H1 (cell line): ENCODE measurements at regions not wholly inside any gene's neighbourhood (a gene's known extent, or its start where the extent isn't known, plus 50 kb on each side); places are given as distances from the start of the nearest gene placed in this dataset.

Experiments
- CHD2 ChIP-seq: IDR thresholded peaks from 2 replicates; pipeline ENCODE4 v1.6.1; 2012; ENCODE audit warnings: low read length, improper control_type of control experiment
- EZH2 ChIP-seq: fragments of 200-600 bp; sonication (generic); IDR thresholded peaks from 2 replicates; pipeline ENCODE4 v1.7.1; 2012; ENCODE audit warnings: low read depth, mild to moderate bottlenecking, moderate library complexity, low read length, inconsistent platforms; ENCODE audit not compliant: severe bottlenecking
- HDAC6 ChIP-seq: IDR thresholded peaks from one replicate; pipeline ENCODE4 v1.7.1; 2012; ENCODE audit warnings: low read depth, mild to moderate bottlenecking, inconsistent platforms, low read length, moderate library complexity
- MAFK ChIP-seq: IDR thresholded peaks from 2 replicates; pipeline ENCODE4 v1.6.1; 2012; ENCODE audit warnings: low read depth, mild to moderate bottlenecking, improper control_type of control experiment, low read length
- POLR2A ChIP-seq, 2 experiments: IDR thresholded peaks; 1 replicate in 1 of 2; 2 replicates in 1 of 2; pipeline ENCODE4 v1.6.1; 2011; ENCODE audit warnings: low read depth in 2 of 2, low read length in 2 of 2, mild to moderate bottlenecking in 2 of 2; ENCODE audit errors: control extremely low read depth in 1 of 2
- POLR2AphosphoS5 ChIP-seq: IDR thresholded peaks from 2 replicates; pipeline ENCODE4 v1.6.1; 2011; ENCODE audit warnings: low read depth, low read length
- RFX5 ChIP-seq: IDR thresholded peaks from 2 replicates; pipeline ENCODE4 v1.6.1; 2011; ENCODE audit warnings: low read depth, low read length, improper control_type of control experiment, borderline replicate concordance
- SAP30 ChIP-seq: fragments of 300-600 bp; sonication (generic); IDR thresholded peaks from 2 replicates; pipeline ENCODE4 v1.7.1; 2012; ENCODE audit warnings: low read length, moderate library complexity, mild to moderate bottlenecking, inconsistent platforms; ENCODE audit not compliant: insufficient read depth, insufficient replicate concordance
- SP1 ChIP-seq: IDR thresholded peaks from 2 replicates; pipeline ENCODE4 v1.6.1; 2011; ENCODE audit warnings: low read depth, low read length
- TEAD4 ChIP-seq: IDR thresholded peaks from 2 replicates; pipeline ENCODE4 v1.6.1; 2012; ENCODE audit warnings: low read depth, low read length, inconsistent platforms, mixed read lengths
- TF ChIP-seq, protein P1 (sequence below), 3 experiments: IDR thresholded peaks; 1 replicate in 2 of 3; 2 replicates in 1 of 3; pipeline versions ENCODE4 v1.5.1 to v1.6.1; 2011; ENCODE audit warnings: low read length in 3 of 3, mild to moderate bottlenecking in 3 of 3, inconsistent platforms in 2 of 3, low read depth in 1 of 3, moderate library complexity in 1 of 3; ENCODE audit not compliant: insufficient read depth in 1 of 3; ENCODE audit errors: control extremely low read depth in 1 of 3
- TF ChIP-seq, protein P2 (sequence below): IDR thresholded peaks from 2 replicates; pipeline ENCODE4 v1.6.1; 2011; ENCODE audit warnings: low read length, improper control_type of control experiment

DNA sequence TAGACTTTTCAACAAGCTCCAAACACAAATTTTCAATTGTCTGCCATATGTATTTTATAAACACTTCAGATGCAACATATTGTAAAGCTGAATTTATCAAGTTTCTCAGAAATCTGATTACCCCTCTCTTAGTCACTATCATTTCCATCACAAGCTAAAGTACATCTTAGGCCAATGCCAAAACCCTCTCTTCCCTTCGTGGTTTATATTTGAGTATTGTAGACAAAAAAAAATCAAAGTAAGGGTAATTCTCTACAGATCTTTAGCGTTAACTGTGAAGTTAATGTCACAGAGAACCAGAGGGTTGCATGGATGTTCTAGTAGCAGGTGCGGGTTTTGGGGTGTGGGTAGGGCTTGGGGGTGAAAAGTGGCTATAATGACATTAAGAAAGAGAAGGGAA is 387.7 kb upstream of the PTGER4 start:
- TF ChIP-seq, protein P1, sequence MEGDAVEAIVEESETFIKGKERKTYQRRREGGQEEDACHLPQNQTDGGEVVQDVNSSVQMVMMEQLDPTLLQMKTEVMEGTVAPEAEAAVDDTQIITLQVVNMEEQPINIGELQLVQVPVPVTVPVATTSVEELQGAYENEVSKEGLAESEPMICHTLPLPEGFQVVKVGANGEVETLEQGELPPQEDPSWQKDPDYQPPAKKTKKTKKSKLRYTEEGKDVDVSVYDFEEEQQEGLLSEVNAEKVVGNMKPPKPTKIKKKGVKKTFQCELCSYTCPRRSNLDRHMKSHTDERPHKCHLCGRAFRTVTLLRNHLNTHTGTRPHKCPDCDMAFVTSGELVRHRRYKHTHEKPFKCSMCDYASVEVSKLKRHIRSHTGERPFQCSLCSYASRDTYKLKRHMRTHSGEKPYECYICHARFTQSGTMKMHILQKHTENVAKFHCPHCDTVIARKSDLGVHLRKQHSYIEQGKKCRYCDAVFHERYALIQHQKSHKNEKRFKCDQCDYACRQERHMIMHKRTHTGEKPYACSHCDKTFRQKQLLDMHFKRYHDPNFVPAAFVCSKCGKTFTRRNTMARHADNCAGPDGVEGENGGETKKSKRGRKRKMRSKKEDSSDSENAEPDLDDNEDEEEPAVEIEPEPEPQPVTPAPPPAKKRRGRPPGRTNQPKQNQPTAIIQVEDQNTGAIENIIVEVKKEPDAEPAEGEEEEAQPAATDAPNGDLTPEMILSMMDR (IDR thresholded peaks at IDR 0.05; ENCODE audit: control extremely low read depth in 1 of 3, insufficient read depth in 1 of 3, low read depth in 1 of 3, low read length in 3 of 3): no peak
- TF ChIP-seq RFX5: no peak
- no peak for TF ChIP-seq SP1
- TF ChIP-seq CHD2: no peak
- no peak for TF ChIP-seq TEAD4
- no peak for TF ChIP-seq EZH2
- no peak for TF ChIP-seq SAP30
- TF ChIP-seq POLR2AphosphoS5: no peak
- TF ChIP-seq POLR2A (IDR thresholded peaks at IDR 0.05; ENCODE audit: control extremely low read depth in 1 of 2, low read depth in 2 of 2, low read length in 2 of 2): no peak
- no peak for TF ChIP-seq HDAC6
- no peak for TF ChIP-seq MAFK
- TF ChIP-seq, protein P2, sequence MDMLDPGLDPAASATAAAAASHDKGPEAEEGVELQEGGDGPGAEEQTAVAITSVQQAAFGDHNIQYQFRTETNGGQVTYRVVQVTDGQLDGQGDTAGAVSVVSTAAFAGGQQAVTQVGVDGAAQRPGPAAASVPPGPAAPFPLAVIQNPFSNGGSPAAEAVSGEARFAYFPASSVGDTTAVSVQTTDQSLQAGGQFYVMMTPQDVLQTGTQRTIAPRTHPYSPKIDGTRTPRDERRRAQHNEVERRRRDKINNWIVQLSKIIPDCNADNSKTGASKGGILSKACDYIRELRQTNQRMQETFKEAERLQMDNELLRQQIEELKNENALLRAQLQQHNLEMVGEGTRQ: no peak
